GM12874 (cell line): ENCODE measurements at regions not wholly inside any gene's neighbourhood (a gene's known extent, or its start where the extent isn't known, plus 50 kb on each side); places are given as distances from the start of the nearest gene placed in this dataset.

Experiments
- CTCF ChIP-seq: IDR thresholded peaks from 2 replicates; pipeline ENCODE4 v1.5.1; 2011; ENCODE audit warnings: low read depth, mild to moderate bottlenecking, control low read depth, low read length, moderate library complexity; ENCODE audit not compliant: insufficient read depth

- TF ChIP-seq CTCF: no peak
Measured at GRCh38 chrX:39816871-39817731, 280.7 kb downstream of the BCOR start.

- TF ChIP-seq CTCF: no peak
Measured at GRCh38 chrX:39817754-39818470, 279.8 kb downstream of the BCOR start.

- TF ChIP-seq CTCF: no peak
Measured at GRCh38 chrX:39818750-39819149, 279.0 kb downstream of the BCOR start.

- no peak for TF ChIP-seq CTCF
Measured at GRCh38 chrX:39819921-39820849, 277.6 kb downstream of the BCOR start.

GRCh38 chrX:39820938-39821708 lies 276.6 kb downstream of the BCOR start:
- no peak for TF ChIP-seq CTCF

GRCh38 chrX:39821709-39822095 lies 276.1 kb downstream of the BCOR start:
- TF ChIP-seq CTCF: no peak
